GM19351 (cell line): ENCODE measurements at regions not wholly inside any gene's neighbourhood (a gene's known extent, or its start where the extent isn't known, plus 50 kb on each side); places are given as distances from the start of the nearest gene placed in this dataset.

Source experiments
- ATAC-seq: cut with Tn5 transposase; IDR thresholded peaks from one replicate; pipeline ENCODE4 v1.9.1; 2021; ENCODE audit warnings: mild to moderate bottlenecking, moderate library complexity; ENCODE audit not compliant: unreplicated experiment

GRCh38 chr2:134154246-134154645 lies 99.6 kb upstream of the MGAT5 start:
- peak; percentile 78 for ATAC-seq

GRCh38 chr2:134155134-134155533 lies 98.7 kb upstream of the MGAT5 start:
- ATAC-seq = peak; percentile 80

DNA sequence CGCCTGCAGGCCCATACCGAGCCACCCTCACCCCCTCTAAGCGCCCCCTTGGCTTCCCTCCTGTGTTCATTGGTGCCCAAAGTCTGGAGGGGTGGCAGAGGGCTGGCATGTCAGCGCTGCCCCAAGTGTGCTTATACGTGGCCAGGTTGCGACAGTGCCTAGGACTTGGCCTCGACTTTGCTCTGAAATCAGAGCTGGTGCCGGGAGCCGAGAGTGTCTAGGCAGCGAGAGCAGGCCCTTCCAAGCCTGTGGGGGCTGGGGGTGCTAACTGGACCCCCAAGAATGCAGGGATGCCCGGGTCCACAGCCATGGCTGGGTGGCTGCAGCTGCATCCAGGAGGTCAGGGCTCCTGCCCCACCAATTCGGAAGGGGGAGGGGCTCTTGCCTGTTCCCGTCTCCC lies 95.6 kb upstream of the MGAT5 start:
- ATAC-seq = no peak

- no peak for ATAC-seq
Observed at GRCh38 chr2:134161170-134161547, 92.7 kb upstream of the MGAT5 start.

GRCh38 chr2:134163336-134163735 lies 90.5 kb upstream of the MGAT5 start:
- ATAC-seq = no peak

DNA sequence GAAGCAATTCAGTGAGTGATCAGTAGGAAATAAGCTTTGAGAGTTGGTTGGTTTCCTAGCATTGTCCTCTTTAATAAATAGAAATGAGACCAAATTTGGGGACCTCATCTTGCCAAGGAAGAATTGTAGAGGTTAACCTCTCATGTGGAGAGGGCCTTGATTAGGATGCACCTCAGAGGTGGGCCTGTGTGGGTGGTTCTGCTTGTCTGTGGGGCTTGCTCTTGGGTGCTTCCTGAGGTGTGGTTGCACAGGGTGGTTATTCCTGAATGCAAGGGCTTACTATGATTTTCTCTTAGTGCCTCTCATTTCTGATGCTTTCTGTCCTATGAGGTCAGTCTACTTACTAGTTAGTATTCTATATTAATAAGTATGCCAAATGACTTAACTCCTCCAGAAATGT lies 89.6 kb upstream of the MGAT5 start:
- ATAC-seq = no peak

DNA sequence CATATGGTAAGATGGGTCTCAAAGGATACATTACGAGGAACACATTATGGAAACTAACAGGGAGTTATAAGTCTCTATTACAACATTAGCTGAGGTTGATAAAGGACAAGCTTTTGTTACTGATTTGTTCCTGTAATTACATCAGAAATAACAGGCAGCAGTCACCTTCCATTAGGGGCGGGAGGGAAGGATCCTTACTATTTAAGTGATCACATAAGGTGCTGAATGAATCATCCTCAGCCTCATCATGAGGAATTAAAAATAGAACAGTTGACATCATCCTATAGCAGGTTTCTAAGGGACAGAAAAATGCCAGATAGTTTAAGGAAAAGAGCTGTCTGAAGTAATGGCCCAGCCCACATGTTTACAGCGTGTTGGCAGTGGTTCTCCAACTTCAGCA lies 86.9 kb upstream of the MGAT5 start:
- no peak for ATAC-seq

- ATAC-seq = peak; percentile 64
Observed at GRCh38 chr2:134169788-134170187, 84.1 kb upstream of the MGAT5 start.

DNA sequence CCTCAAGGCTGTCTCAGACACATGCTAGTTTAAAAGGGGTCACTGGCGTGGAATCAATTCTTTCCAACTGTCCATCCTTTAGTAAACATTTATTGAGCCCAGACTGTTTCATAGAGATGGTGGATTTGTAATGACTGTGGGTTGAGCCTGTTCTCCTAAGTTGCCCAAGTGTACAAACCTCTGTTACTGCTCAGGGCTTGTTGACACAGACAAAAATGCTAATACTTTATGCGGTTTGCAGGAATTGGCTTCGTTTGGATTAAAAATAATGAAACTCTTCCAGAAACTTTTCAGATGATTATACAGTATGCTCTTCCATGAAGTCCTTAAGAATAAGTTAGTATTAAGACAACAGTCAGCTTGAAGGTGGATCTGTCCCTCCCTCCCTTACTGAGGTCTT lies 83.6 kb upstream of the MGAT5 start:
- ATAC-seq = no peak

DNA sequence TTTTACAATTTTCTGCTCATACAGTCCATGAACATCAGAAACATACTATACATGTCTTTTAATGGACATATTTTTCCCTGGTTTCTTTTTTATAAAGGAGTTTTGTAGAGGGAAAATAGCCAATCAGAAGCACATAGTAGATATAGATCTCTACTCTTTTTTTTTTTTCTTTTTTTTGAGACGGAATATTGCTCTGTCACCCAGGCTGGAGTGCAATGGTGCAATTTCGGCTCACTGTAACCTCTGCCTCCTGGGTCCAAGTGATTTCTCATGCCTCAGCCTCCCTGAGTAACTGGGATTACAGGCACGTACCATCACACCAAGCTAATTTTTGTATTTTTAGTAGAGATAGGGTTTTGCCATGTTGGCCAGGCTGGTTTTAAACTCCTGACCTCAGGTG lies 83.2 kb upstream of the MGAT5 start:
- no peak for ATAC-seq

DNA sequence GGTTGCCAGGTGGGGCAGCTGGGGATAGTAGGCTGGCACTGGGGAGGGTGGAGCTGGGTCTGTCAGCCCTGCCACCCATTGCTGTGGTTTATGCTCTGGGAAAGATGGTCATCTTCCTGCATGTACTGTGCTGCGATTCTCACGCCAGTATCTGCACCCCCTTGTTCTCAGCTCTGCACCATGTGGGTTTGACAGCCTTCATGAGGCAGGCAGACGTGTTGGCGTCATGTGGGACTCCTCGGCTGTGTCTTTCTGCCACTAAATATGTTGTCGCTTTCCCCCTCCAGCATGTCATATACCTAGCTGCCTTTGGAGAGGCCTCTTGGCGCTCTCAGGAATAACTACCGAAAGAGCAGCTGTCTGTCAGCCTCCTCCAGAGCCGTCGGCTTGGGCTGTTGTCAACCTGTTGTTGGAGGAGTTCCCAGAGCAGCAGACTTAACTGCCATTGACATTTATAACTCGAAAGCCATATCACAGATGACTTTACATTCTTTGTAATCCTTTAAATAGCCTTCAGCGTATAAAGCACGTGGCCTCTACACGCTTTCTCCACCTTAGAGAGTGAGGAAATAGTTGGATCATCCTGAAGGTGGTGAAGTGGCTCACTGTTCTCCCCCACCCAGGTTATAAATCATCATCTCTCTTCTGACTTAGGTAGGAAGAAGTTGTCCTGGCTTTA lies 80.4 kb upstream of the MGAT5 start:
- ATAC-seq = no peak

GRCh38 chr2:134174711-134175110 lies 79.2 kb upstream of the MGAT5 start:
- no peak for ATAC-seq

DNA sequence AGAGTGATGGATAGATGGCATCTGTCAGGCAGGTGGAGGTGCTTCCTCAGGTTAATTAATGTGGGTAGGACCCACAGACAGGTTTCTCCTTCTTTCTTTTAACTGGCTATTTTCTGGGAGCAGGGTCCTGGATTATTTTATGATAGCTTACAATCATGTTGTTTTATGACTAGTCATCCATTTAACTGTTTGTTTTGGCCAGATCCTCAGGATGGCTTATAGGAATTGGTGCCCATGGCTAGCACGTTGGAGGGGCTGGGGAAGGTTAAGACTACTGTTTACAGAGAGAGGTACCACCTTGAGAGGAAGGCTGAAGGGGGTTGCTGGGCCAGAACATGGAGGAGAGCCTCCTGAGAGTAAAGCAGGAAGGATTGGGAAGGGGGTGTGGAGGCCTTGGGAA lies 78.0 kb upstream of the MGAT5 start:
- ATAC-seq = no peak

DNA sequence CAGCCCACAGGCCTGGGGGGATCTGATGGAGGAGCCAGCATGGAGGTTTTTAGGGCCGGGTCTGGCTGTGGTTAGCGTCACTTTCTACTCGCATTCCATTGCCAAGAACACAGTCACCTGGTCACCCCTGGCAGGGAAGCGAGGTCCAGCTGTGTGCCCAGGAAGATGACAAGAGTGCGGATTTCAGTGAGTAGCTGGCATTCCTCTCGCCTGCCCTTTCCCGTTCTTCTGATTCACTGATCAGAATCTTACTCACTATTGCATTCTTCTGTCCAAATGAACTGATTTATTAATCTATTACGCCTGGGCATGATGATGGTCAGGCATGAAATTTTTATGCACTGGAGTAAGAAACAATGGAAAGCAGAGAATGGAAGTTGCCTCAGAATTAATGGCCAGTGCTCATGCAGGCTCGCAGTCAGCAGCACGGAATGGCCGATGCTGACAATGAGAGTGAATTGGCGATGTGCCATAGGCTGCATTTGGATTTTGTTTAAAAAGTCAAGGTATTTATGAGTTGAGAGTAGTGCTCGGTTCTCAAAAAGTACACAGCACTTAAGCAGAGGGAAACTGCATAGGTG lies 76.4 kb upstream of the MGAT5 start:
- no peak for ATAC-seq

- ATAC-seq = no peak
Observed at GRCh38 chr2:134178138-134178877, 75.6 kb upstream of the MGAT5 start.

GRCh38 chr2:134181219-134181618 lies 72.7 kb upstream of the MGAT5 start:
- peak; percentile 75 for ATAC-seq

GRCh38 chr2:134183679-134184078 lies 70.2 kb upstream of the MGAT5 start:
- no peak for ATAC-seq

- no peak for ATAC-seq
Observed at GRCh38 chr2:134185639-134186038, 68.2 kb upstream of the MGAT5 start.

GRCh38 chr2:134189009-134189720 lies 64.7 kb upstream of the MGAT5 start:
- ATAC-seq = no peak

- ATAC-seq = no peak
Observed at GRCh38 chr2:134190062-134190806, 63.6 kb upstream of the MGAT5 start.

DNA sequence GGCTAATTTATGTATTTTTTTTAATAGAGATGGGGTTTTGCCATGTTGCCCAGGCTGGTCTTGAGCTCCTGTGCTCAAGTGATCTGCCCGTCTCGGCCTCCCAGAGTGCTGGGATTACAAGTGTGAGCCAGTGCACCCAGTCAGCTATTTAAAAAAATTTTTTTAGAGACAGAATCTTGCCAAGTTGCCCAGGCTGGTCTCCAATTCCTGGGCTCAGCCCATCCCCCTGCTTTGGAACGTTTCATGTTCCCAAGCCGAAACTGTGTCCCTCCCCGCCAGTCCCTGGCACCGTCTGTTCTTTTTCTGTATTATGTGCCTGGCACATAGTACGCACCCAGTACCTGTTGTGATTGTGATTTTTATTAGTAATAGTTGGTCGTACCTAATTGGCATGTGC lies 63.1 kb upstream of the MGAT5 start:
- ATAC-seq = no peak
